MM.1S (cell line): ENCODE measurements at regions not wholly inside any gene's neighbourhood (a gene's known extent, or its start where the extent isn't known, plus 50 kb on each side); places are given as distances from the start of the nearest gene placed in this dataset.
"Not testable (repeated sequence)": the region's sequence is repeated elsewhere in the genome, so short reads cannot be mapped to it uniquely, and the experiment has no call there.

Source experiments
- DNase-seq: peaks from one replicate; pipeline ENCODE4 v3.0.0-alpha.2; 2015
- H2AFZ ChIP-seq: fragments of 300-600 bp; sonication (generic); 2 replicates; pipeline ENCODE4 v1.6.0; 2016; ENCODE audit warnings: antibody characterized with exemption, low read length
- H3F3A ChIP-seq: fragments of 300-600 bp; sonication (generic); 2 replicates; pipeline ENCODE4 v1.6.1; 2016; ENCODE audit warnings: mild to moderate bottlenecking, antibody characterized with exemption, low read length, moderate library complexity, mixed read lengths; ENCODE audit not compliant: insufficient read depth
- H3K27ac ChIP-seq: fragments of 300-600 bp; sonication (generic); 2 replicates; pipeline ENCODE4 v1.5.1; 2016; ENCODE audit warnings: mild to moderate bottlenecking, low read length
- H3K27me3 ChIP-seq: fragments of 300-600 bp; sonication (generic); replicated peaks from 2 replicates; pipeline ENCODE4 v1.6.0; 2016; ENCODE audit warnings: low read length; ENCODE audit not compliant: insufficient read depth
- H3K36me3 ChIP-seq: fragments of 300-600 bp; sonication (generic); replicated peaks from 2 replicates; pipeline ENCODE4 v1.6.1; 2016; ENCODE audit warnings: mild to moderate bottlenecking, low read length, mixed read lengths; ENCODE audit not compliant: insufficient read depth
- H3K4me1 ChIP-seq: fragments of 300-600 bp; sonication (generic); 2 replicates; pipeline ENCODE4 v1.6.1; 2016; ENCODE audit warnings: low read length, mixed read lengths
- H3K4me2 ChIP-seq: fragments of 300-600 bp; sonication (generic); 2 replicates; pipeline ENCODE4 v1.6.0; 2016; ENCODE audit warnings: low read depth, low read length
- H3K4me3 ChIP-seq: fragments of 300-600 bp; sonication (generic); 2 replicates; pipeline ENCODE4 v1.5.1; 2016; ENCODE audit warnings: low read length, mixed read lengths
- H3K79me2 ChIP-seq: fragments of 300-600 bp; sonication (generic); 2 replicates; pipeline ENCODE4 v1.6.1; 2016; ENCODE audit warnings: mixed run types, low read length, mixed read lengths
- H3K9ac ChIP-seq: fragments of 300-600 bp; sonication (generic); 2 replicates; pipeline ENCODE4 v1.6.1; 2016; ENCODE audit warnings: low read length, mixed read lengths
- H3K9me2 ChIP-seq: fragments of 300-600 bp; sonication (generic); replicated peaks from 2 replicates; pipeline ENCODE4 v1.6.1; 2016; ENCODE audit warnings: mild to moderate bottlenecking, low read length, mixed read lengths; ENCODE audit not compliant: insufficient read depth
- H3K9me3 ChIP-seq: fragments of 300-600 bp; sonication (generic); replicated peaks from 2 replicates; pipeline ENCODE4 v1.6.1; 2016; ENCODE audit warnings: mild to moderate bottlenecking, low read length, mixed read lengths; ENCODE audit not compliant: insufficient read depth
- H4K20me1 ChIP-seq: fragments of 300-600 bp; sonication (generic); 2 replicates; pipeline ENCODE4 v1.6.1; 2016; ENCODE audit warnings: mild to moderate bottlenecking, low read length, moderate library complexity, mixed read lengths; ENCODE audit not compliant: insufficient read depth
- EZH2 ChIP-seq: fragments of 300-600 bp; sonication (generic); optimal IDR thresholded peaks from 2 replicates; pipeline ENCODE3; 2017; ENCODE audit warnings: low read depth, mild to moderate bottlenecking, antibody characterized with exemption, low read length, mixed read lengths
- EZH2phosphoT487 ChIP-seq: fragments of 300-600 bp; sonication (generic); IDR thresholded peaks from 2 replicates; pipeline ENCODE4 v1.6.1; 2018; ENCODE audit warnings: antibody characterized with exemption, low read length
- TF ChIP-seq, protein P1 (sequence below): fragments of 300-600 bp; sonication (generic); IDR thresholded peaks from 2 replicates; pipeline ENCODE4 v1.5.1; 2016; ENCODE audit warnings: antibody characterized with exemption, low read length, mixed read lengths

DNA sequence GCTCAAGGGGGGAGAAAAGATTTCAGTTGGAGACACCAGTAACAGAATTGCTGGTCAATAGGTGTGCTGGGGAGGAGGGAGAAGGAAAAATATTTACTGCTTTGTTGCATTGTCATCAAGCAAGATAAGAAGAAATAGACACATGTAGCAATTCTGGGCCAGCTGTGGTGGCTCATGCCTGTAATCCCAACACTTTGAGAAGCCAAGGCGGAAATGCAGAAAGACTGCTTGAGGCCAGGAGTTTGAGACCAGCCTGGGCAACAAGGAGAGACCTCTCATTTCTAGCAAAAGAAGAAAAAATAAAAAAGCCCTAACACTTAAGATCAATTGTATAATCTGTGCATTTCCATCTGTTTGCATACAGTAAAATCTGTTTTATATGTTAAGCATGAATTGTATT is 126.6 kb downstream of the ZFP64 start:
- no peak for DNase-seq

DNA sequence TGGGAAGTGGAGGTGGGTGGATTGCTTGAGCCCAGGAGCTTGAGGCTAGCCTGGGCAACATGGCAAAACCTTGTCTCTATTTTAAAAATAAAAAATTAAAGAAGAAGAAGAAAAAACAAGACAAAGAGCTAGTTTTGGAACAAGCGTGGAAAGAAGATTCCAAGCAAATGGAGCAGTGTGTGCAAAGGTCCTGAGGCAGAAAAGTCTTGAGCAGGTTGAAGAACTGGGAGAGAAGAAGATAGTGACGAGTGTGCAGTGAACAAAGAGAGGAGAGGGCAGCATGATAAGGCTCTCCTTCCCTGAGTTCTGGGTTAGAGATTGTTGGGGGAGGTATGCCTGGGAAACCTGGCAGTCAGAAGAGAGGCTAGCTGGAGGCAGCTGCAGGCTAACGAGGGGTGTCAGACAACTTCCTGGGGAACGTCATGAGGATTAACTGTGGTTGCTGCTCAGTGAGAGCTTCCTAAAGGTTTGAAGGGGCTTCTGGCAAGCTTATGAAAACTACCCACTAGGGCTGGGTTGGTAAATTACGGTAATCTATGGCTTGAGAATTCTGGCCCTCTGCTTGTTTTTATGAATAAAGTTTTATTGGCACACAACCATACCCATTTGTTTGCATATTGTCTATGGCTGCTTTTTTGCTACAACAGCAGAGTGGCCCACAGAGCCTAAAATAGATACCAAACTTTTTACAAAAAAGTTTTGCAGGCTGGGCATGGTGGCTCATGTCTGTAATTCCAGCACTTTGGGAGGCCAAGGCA is 128.9 kb downstream of the ZFP64 start:
- Histone ChIP-seq H3K4me3 (no peak overlapping the region), H3K79me2 (no peaks in the 10 kb centered on the region)

More for the DNA sequence above, 126.6 kb downstream of the ZFP64 start:
- Histone ChIP-seq H3K27me3 (no peaks in the 10 kb centered on the region), H3K36me3 (no peaks in the 10 kb centered on the region), H3K4me2 (no peak overlapping the region), H3F3A (no peaks in the 10 kb centered on the region), H2AFZ (no peak overlapping the region), H3K4me3 (no peak overlapping the region), H3K27ac (no peak overlapping the region), H3K4me1 (no peaks in the 10 kb centered on the region), H4K20me1 (no peaks in the 10 kb centered on the region), H3K79me2 (no peaks in the 10 kb centered on the region), H3K9me3 (no peaks in the 10 kb centered on the region), H3K9ac (no peak overlapping the region), H3K9me2 (no peaks in the 10 kb centered on the region)
- TF ChIP-seq, protein P1, sequence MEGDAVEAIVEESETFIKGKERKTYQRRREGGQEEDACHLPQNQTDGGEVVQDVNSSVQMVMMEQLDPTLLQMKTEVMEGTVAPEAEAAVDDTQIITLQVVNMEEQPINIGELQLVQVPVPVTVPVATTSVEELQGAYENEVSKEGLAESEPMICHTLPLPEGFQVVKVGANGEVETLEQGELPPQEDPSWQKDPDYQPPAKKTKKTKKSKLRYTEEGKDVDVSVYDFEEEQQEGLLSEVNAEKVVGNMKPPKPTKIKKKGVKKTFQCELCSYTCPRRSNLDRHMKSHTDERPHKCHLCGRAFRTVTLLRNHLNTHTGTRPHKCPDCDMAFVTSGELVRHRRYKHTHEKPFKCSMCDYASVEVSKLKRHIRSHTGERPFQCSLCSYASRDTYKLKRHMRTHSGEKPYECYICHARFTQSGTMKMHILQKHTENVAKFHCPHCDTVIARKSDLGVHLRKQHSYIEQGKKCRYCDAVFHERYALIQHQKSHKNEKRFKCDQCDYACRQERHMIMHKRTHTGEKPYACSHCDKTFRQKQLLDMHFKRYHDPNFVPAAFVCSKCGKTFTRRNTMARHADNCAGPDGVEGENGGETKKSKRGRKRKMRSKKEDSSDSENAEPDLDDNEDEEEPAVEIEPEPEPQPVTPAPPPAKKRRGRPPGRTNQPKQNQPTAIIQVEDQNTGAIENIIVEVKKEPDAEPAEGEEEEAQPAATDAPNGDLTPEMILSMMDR, result no peak
- TF ChIP-seq EZH2, result no peak
- TF ChIP-seq EZH2phosphoT487, result no peak

DNA sequence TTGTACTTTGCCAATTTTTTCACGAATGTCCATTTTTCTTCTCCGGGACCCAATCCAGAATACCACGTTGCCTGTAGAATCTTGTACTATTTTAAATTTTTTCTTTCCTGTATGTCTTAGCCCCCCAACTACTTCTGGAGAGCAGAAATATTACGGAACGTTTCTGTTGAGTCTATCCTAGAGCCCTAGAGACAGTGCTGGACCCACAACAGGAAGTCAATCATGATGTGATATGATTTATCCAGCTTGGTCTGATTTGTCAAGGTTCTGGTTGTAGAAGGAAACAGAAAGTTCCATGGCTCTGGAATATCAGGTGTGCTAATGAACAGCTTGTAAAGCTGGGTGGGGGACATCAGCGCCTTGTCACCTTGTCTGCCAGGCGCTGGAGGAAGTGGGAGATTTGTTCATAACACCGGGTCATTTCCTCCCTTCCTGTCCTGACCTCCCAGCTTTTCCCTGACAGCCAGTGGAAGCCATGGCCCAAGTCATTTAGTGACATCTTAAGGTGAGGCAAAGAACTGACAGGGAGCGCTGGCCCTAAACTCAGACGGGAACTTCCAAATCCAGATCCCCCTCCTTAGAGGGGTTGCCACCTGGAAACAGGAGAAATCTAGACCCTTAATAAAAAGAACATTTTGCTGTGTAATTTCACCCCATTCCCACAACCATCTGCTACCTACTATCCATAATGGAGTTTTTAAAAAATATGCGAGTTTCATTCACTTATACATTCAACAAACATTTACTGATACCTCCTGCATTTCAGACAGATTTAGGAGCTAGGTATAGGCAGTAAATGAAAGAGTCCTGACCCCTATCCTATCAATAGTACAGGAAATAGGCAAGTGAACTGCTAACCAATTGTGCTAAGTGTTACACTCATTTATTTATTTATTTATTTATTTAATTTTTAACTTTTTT is 130.5 kb downstream of the ZFP64 start:
- Histone ChIP-seq H3K4me2 (no peak overlapping the region), H3K27me3 (no peaks in the 10 kb centered on the region), H3K27ac (no peak overlapping the region), H3K4me1 (no peaks in the 10 kb centered on the region), H4K20me1 (no peaks in the 10 kb centered on the region), H3K4me3 (no peak overlapping the region), H2AFZ (no peak overlapping the region), H3F3A (no peaks in the 10 kb centered on the region), H3K9me3 (no peaks in the 10 kb centered on the region), H3K36me3 (no peaks in the 10 kb centered on the region), H3K9ac (no peak overlapping the region), H3K9me2 (no peaks in the 10 kb centered on the region), H3K79me2 (no peaks in the 10 kb centered on the region)
- no peak for DNase-seq
- TF ChIP-seq, protein P1, result no peak
- TF ChIP-seq EZH2phosphoT487 (no peak), EZH2 (no peak)

More for the DNA sequence above, 128.9 kb downstream of the ZFP64 start:
- no peak overlapping the region for H3K27ac ChIP-seq
- no peaks in the 10 kb centered on the region for H3K36me3 ChIP-seq
- H3K9ac ChIP-seq, result no peak overlapping the region
- no peaks in the 10 kb centered on the region for H3K9me3 ChIP-seq
- no peaks in the 10 kb centered on the region for H4K20me1 ChIP-seq
- no peak overlapping the region for H3K4me2 ChIP-seq
- H3F3A ChIP-seq, result no peaks in the 10 kb centered on the region
- DNase-seq, result no peak
- no peak overlapping the region for H2AFZ ChIP-seq
- no peaks in the 10 kb centered on the region for H3K4me1 ChIP-seq
- no peaks in the 10 kb centered on the region for H3K9me2 ChIP-seq
- no peaks in the 10 kb centered on the region for H3K27me3 ChIP-seq
- TF ChIP-seq EZH2, result no peak
- no peak for TF ChIP-seq EZH2phosphoT487
- TF ChIP-seq, protein P1, result no peak

DNA sequence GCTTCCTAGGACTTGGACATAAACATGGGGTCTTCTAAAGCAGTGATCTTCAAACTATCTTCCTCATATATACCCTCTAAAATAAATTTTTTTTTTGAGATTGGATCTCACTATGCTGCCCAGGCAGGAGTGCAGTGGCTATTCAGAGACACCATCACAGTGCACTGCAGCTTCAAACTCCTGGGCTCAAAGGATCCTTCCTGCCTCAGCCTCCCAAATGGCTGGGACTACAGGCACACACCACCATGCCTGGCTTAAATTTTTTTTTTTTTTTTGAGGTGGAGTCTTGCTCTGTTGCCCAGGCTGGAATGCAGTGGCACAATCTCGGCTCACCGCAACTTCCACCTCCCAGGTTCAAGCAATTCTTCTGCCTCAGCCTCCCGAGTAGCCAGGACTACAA is 134.4 kb downstream of the ZFP64 start:
- H4K20me1 ChIP-seq, H3K9me3 ChIP-seq, H3K27ac ChIP-seq, DNase-seq, H2AFZ ChIP-seq, H3K4me1 ChIP-seq, H3K79me2 ChIP-seq, H3K36me3 ChIP-seq, H3K9ac ChIP-seq, H3F3A ChIP-seq, H3K4me3 ChIP-seq, H3K27me3 ChIP-seq, H3K4me2 ChIP-seq, H3K9me2 ChIP-seq: not testable (repeated sequence)
